Hepatocyte (in vitro differentiated cells): ENCODE measurements at regions not wholly inside any gene's neighbourhood (a gene's known extent, or its start where the extent isn't known, plus 50 kb on each side); places are given as distances from the start of the nearest gene placed in this dataset.

Experiments used
- EZH2 ChIP-seq: fragments of 200-600 bp; sonication (generic); IDR thresholded peaks from 2 replicates; pipeline ENCODE4 v1.6.1; 2016; ENCODE audit warnings: antibody characterized with exemption, mild to moderate bottlenecking, borderline replicate concordance
- EZH2phosphoT487 ChIP-seq: fragments of 200-600 bp; sonication (generic); IDR thresholded peaks from one replicate; pipeline ENCODE4 v1.6.1; 2018; ENCODE audit warnings: antibody characterized with exemption, mild to moderate bottlenecking, low read depth, moderate library complexity; ENCODE audit not compliant: unreplicated experiment, severe bottlenecking
- TF ChIP-seq, protein P1 (sequence below): fragments of 200-600 bp; sonication (generic); IDR thresholded peaks from 2 replicates; pipeline ENCODE4 v1.5.1; 2016; ENCODE audit warnings: antibody characterized with exemption, mild to moderate bottlenecking; ENCODE audit not compliant: poor library complexity

DNA sequence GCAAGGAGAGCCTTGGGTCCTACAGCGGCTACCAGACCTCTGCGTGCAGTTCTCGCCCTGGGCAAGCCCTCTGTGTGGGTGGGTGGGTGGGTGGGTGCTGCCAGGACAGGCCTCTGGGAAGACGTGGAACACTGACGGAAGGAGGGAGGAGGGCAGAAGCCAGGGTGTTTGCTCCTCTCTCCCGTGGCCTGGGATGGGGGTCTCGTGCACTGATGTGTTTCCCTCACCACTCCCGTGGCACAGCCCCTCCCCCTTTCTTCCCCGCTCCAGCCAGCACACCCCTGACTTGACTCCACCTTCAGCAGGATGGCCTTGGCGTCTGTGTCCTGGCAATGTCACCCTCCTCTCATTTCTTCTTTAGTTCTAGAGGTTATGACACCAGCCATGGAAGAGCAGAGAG is 130.0 kb downstream of the CDH26 start:
- TF ChIP-seq, protein P1, sequence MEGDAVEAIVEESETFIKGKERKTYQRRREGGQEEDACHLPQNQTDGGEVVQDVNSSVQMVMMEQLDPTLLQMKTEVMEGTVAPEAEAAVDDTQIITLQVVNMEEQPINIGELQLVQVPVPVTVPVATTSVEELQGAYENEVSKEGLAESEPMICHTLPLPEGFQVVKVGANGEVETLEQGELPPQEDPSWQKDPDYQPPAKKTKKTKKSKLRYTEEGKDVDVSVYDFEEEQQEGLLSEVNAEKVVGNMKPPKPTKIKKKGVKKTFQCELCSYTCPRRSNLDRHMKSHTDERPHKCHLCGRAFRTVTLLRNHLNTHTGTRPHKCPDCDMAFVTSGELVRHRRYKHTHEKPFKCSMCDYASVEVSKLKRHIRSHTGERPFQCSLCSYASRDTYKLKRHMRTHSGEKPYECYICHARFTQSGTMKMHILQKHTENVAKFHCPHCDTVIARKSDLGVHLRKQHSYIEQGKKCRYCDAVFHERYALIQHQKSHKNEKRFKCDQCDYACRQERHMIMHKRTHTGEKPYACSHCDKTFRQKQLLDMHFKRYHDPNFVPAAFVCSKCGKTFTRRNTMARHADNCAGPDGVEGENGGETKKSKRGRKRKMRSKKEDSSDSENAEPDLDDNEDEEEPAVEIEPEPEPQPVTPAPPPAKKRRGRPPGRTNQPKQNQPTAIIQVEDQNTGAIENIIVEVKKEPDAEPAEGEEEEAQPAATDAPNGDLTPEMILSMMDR: no peak
- TF ChIP-seq EZH2phosphoT487 (no peak), EZH2 (no peak)
